Progenitor cell of endocrine pancreas (in vitro differentiated cells): ENCODE measurements at regions not wholly inside any gene's neighbourhood (a gene's known extent, or its start where the extent isn't known, plus 50 kb on each side); places are given as distances from the start of the nearest gene placed in this dataset.
A peak's percentile ranks its signal among the peaks of the same experiment; 100 is the strongest.

Experiments
- DNase-seq: peaks from one replicate; pipeline ENCODE4 v3.0.0; 2021; ENCODE audit warnings: low spot score; ENCODE audit not compliant: unreplicated experiment
- H3K27ac Mint-ChIP-seq: 2 replicates; pipeline ENCODE4 v1.8.0; 2021; ENCODE audit warnings: mild to moderate bottlenecking, moderate library complexity, mixed read lengths
- H3K27me3 Mint-ChIP-seq: 2 replicates; pipeline ENCODE4 v1.8.0; 2021; ENCODE audit warnings: mixed read lengths
- H3K36me3 Mint-ChIP-seq: 2 replicates; pipeline ENCODE4 v1.8.0; 2022; ENCODE audit warnings: mixed read lengths; ENCODE audit not compliant: insufficient read depth
- H3K4me1 Mint-ChIP-seq: 2 replicates; pipeline ENCODE4 v1.8.0; 2021; ENCODE audit warnings: low read depth, mixed read lengths
- H3K4me3 Mint-ChIP-seq: 2 replicates; pipeline ENCODE4 v1.8.0; 2021; ENCODE audit warnings: low read depth, mild to moderate bottlenecking, moderate library complexity, mixed read lengths
- H3K9me3 Mint-ChIP-seq: 2 replicates; pipeline ENCODE4 v1.8.0; 2021; ENCODE audit warnings: low read depth, mixed read lengths
- CTCF ChIP-seq: fragments of 200-600 bp; sonication (generic); IDR thresholded peaks from one replicate; pipeline ENCODE4 v1.5.0; 2021; ENCODE audit warnings: antibody characterized with exemption, mild to moderate bottlenecking; ENCODE audit not compliant: unreplicated experiment

- Mint-ChIP-seq H3K4me3 (no peak overlapping the region), H3K27ac (peak overlapping the region; percentile 94), H3K9me3 (peaks cover 6% of the 10 kb centered on the region), H3K27me3 (no peaks in the 10 kb centered on the region), H3K36me3 (peaks cover 3% of the 10 kb centered on the region), H3K4me1 (peaks cover 32% of the 10 kb centered on the region)
- DNase-seq: no peak
- no peak for TF ChIP-seq CTCF
These were observed 52.6 kb upstream of the TNFAIP8 start for GRCh38 chr5:119302916-119303897.

GRCh38 chr5:119304439-119305211 is 51.2 kb upstream of the TNFAIP8 start:
- H3K4me1 Mint-ChIP-seq: peaks cover 32% of the 10 kb centered on the region
- H3K4me3 Mint-ChIP-seq: no peak overlapping the region
- H3K27ac Mint-ChIP-seq: peak overlapping the region; percentile 94
- no peaks in the 10 kb centered on the region for H3K27me3 Mint-ChIP-seq
- H3K9me3 Mint-ChIP-seq: peaks cover 3% of the 10 kb centered on the region
- H3K36me3 Mint-ChIP-seq: peaks cover 3% of the 10 kb centered on the region
- TF ChIP-seq CTCF: no peak
- DNase-seq: no peak
